Activated CD4-positive, alpha-beta T cell treated with anti-CD3 and anti-CD28 coated beads, Interleukin-2, amount 10 ng/mL, durations not matched to agents 24 days and 14 days (primary cell): ENCODE measurements at regions not wholly inside any gene's neighbourhood (a gene's known extent, or its start where the extent isn't known, plus 50 kb on each side); places are given as distances from the start of the nearest gene placed in this dataset.
A peak's percentile ranks its signal among the peaks of the same experiment; 100 is the strongest.
"Not testable (repeated sequence)": the region's sequence is repeated elsewhere in the genome, so short reads cannot be mapped to it uniquely, and the experiment has no call there.

Experiments
- DNase-seq: peaks from one replicate; pipeline ENCODE4 v3.0.0; 2022
- H3K27ac Mint-ChIP-seq: one replicate; pipeline ENCODE4 v1.8.0; 2022; ENCODE audit warnings: mild to moderate bottlenecking, mixed read lengths
- H3K27me3 Mint-ChIP-seq: one replicate; pipeline ENCODE4 v1.8.0; 2022; ENCODE audit warnings: mixed read lengths
- H3K36me3 Mint-ChIP-seq: one replicate; pipeline ENCODE4 v1.8.0; 2022; ENCODE audit warnings: low read depth, mild to moderate bottlenecking, mixed read lengths
- H3K4me1 Mint-ChIP-seq: one replicate; pipeline ENCODE4 v1.8.0; 2021; ENCODE audit warnings: mixed read lengths
- H3K4me3 Mint-ChIP-seq: one replicate; pipeline ENCODE4 v1.8.0; 2022; ENCODE audit warnings: mild to moderate bottlenecking, moderate library complexity, mixed read lengths
- H3K9me3 Mint-ChIP-seq: one replicate; pipeline ENCODE4 v1.8.0; 2021; ENCODE audit warnings: mixed read lengths
- intact Hi-C: fragments of 100-400 bp; cut with micrococcal nuclease; formaldehyde crosslinking; loops from one replicate; pipeline ENCODE4 v1.15.1; 2023

GRCh38 chr6:114997813-114998292, 655.0 kb upstream of the HS3ST5 start:
- H3K27me3 Mint-ChIP-seq = no peaks in the 10 kb centered on the region

GRCh38 chr6:114995526-114995925, 652.7 kb upstream of the HS3ST5 start:
- Mint-ChIP-seq H3K36me3 (peaks cover 3% of the 10 kb centered on the region), H3K4me3 (no peak overlapping the region), H3K4me1 (peaks cover under 1% of the 10 kb centered on the region), H3K9me3 (peaks cover 3% of the 10 kb centered on the region), H3K27ac (no peak overlapping the region), H3K27me3 (no peaks in the 10 kb centered on the region)
- no peak for DNase-seq
- intact Hi-C loops = loop anchor here (10.0 kb wide), 2 partner anchors 899 to 1579 kb away; partner anchors contain the start of gene RWDD1

More at GRCh38 chr6:114997813-114998292, 655.0 kb upstream of the HS3ST5 start:
- H3K36me3 Mint-ChIP-seq = peaks cover 10% of the 10 kb centered on the region
- H3K9me3 Mint-ChIP-seq = peaks cover 10% of the 10 kb centered on the region
- peaks cover 5% of the 10 kb centered on the region for H3K4me1 Mint-ChIP-seq
- no peak for DNase-seq
- peak overlapping the region; percentile 78 for H3K27ac Mint-ChIP-seq
- intact Hi-C loops = loop anchor here (10.0 kb wide), 2 partner anchors 897 to 1577 kb away; partner anchors contain the start of gene RWDD1
- no peak overlapping the region for H3K4me3 Mint-ChIP-seq

GRCh38 chr6:114989279-114989964, 646.6 kb upstream of the HS3ST5 start:
- DNase-seq = peak; percentile 89
- no peaks in the 10 kb centered on the region for H3K27me3 Mint-ChIP-seq
- peak overlapping the region; percentile 97 for H3K27ac Mint-ChIP-seq
- H3K36me3 Mint-ChIP-seq = peaks cover 3% of the 10 kb centered on the region
- peaks cover 3% of the 10 kb centered on the region for H3K9me3 Mint-ChIP-seq
- H3K4me3 Mint-ChIP-seq = peak overlapping the region; percentile 37
- intact Hi-C loops = loop anchor here (1.0 kb wide), 1 partner anchor 12 kb away; no protein-coding TSS in a partner anchor
- peaks cover 21% of the 10 kb centered on the region for H3K4me1 Mint-ChIP-seq

- no peaks in the 10 kb centered on the region for H3K36me3 Mint-ChIP-seq
- peak overlapping the region; percentile 81 for H3K27ac Mint-ChIP-seq
- peaks cover 3% of the 10 kb centered on the region for H3K9me3 Mint-ChIP-seq
- no peak overlapping the region for H3K4me3 Mint-ChIP-seq
- peaks cover 21% of the 10 kb centered on the region for H3K4me1 Mint-ChIP-seq
- DNase-seq = no peak
- no peaks in the 10 kb centered on the region for H3K27me3 Mint-ChIP-seq
- intact Hi-C loops = no loop called here
Measured at GRCh38 chr6:114987281-114987680, 644.5 kb upstream of the HS3ST5 start.

GRCh38 chr6:114955363-114955762, 612.5 kb upstream of the HS3ST5 start:
- Mint-ChIP-seq H3K9me3 (no peaks in the 10 kb centered on the region), H3K4me3 (no peak overlapping the region), H3K36me3 (no peaks in the 10 kb centered on the region), H3K4me1 (no peaks in the 10 kb centered on the region), H3K27ac (no peak overlapping the region), H3K27me3 (no peaks in the 10 kb centered on the region)
- intact Hi-C loops = no loop called here
- no peak for DNase-seq

- no peaks in the 10 kb centered on the region for H3K36me3 Mint-ChIP-seq
- intact Hi-C loops = no loop called here
- no peak overlapping the region for H3K27ac Mint-ChIP-seq
- DNase-seq = no peak
- H3K4me1 Mint-ChIP-seq = no peaks in the 10 kb centered on the region
- H3K27me3 Mint-ChIP-seq = no peaks in the 10 kb centered on the region
- H3K4me3 Mint-ChIP-seq = no peak overlapping the region
- no peaks in the 10 kb centered on the region for H3K9me3 Mint-ChIP-seq
Measured at GRCh38 chr6:114952229-114952628, 609.4 kb upstream of the HS3ST5 start.

- no peak overlapping the region for H3K27ac Mint-ChIP-seq
- H3K27me3 Mint-ChIP-seq = no peaks in the 10 kb centered on the region
- no peak for DNase-seq
- H3K4me3 Mint-ChIP-seq = no peak overlapping the region
- peaks cover 4% of the 10 kb centered on the region for H3K9me3 Mint-ChIP-seq
- H3K4me1 Mint-ChIP-seq = no peaks in the 10 kb centered on the region
- intact Hi-C loops = no loop called here
- H3K36me3 Mint-ChIP-seq = no peaks in the 10 kb centered on the region
Measured at GRCh38 chr6:114945392-114945791, 602.6 kb upstream of the HS3ST5 start.

GRCh38 chr6:114941078-114941477, 598.3 kb upstream of the HS3ST5 start:
- H3K36me3 Mint-ChIP-seq = no peaks in the 10 kb centered on the region
- H3K4me1 Mint-ChIP-seq = no peaks in the 10 kb centered on the region
- H3K4me3 Mint-ChIP-seq = no peak overlapping the region
- no peak for DNase-seq
- H3K27ac Mint-ChIP-seq = no peak overlapping the region
- no peaks in the 10 kb centered on the region for H3K9me3 Mint-ChIP-seq
- intact Hi-C loops = no loop called here
- no peaks in the 10 kb centered on the region for H3K27me3 Mint-ChIP-seq

GRCh38 chr6:114940181-114940580, 597.4 kb upstream of the HS3ST5 start:
- Mint-ChIP-seq H3K36me3 (no peaks in the 10 kb centered on the region), H3K27me3 (no peaks in the 10 kb centered on the region), H3K4me3 (no peak overlapping the region), H3K9me3 (no peaks in the 10 kb centered on the region), H3K27ac (no peak overlapping the region), H3K4me1 (no peaks in the 10 kb centered on the region)
- no peak for DNase-seq
- intact Hi-C loops = no loop called here

- H3K27ac Mint-ChIP-seq = no peak overlapping the region
- no peaks in the 10 kb centered on the region for H3K9me3 Mint-ChIP-seq
- no peaks in the 10 kb centered on the region for H3K36me3 Mint-ChIP-seq
- H3K27me3 Mint-ChIP-seq = no peaks in the 10 kb centered on the region
- DNase-seq = no peak
- intact Hi-C loops = no loop called here
- no peaks in the 10 kb centered on the region for H3K4me1 Mint-ChIP-seq
- no peak overlapping the region for H3K4me3 Mint-ChIP-seq
Measured at GRCh38 chr6:114939630-114940029, 596.8 kb upstream of the HS3ST5 start.

- H3K4me1 Mint-ChIP-seq = no peaks in the 10 kb centered on the region
- H3K27ac Mint-ChIP-seq = no peak overlapping the region
- DNase-seq = no peak
- no peak overlapping the region for H3K4me3 Mint-ChIP-seq
- no peaks in the 10 kb centered on the region for H3K36me3 Mint-ChIP-seq
- intact Hi-C loops = no loop called here
- H3K27me3 Mint-ChIP-seq = no peaks in the 10 kb centered on the region
- H3K9me3 Mint-ChIP-seq = peaks cover 4% of the 10 kb centered on the region
Measured at GRCh38 chr6:114936080-114936479, 593.3 kb upstream of the HS3ST5 start.

GRCh38 chr6:114934079-114934478, 591.3 kb upstream of the HS3ST5 start:
- Mint-ChIP-seq H3K4me1 (no peaks in the 10 kb centered on the region), H3K9me3 (peaks cover 4% of the 10 kb centered on the region), H3K36me3 (no peaks in the 10 kb centered on the region), H3K4me3 (no peak overlapping the region), H3K27me3 (no peaks in the 10 kb centered on the region), H3K27ac (no peak overlapping the region)
- intact Hi-C loops = no loop called here
- no peak for DNase-seq

- H3K4me3 Mint-ChIP-seq, H3K36me3 Mint-ChIP-seq, H3K27ac Mint-ChIP-seq, H3K9me3 Mint-ChIP-seq, H3K4me1 Mint-ChIP-seq, DNase-seq, intact Hi-C loops, H3K27me3 Mint-ChIP-seq: not testable (repeated sequence)
Measured at GRCh38 chr6:114928731-114929130, 585.9 kb upstream of the HS3ST5 start.

- H3K36me3 Mint-ChIP-seq = no peaks in the 10 kb centered on the region
Measured at GRCh38 chr6:114906096-114906495, 563.3 kb upstream of the HS3ST5 start.

GRCh38 chr6:114897536-114897935, 554.7 kb upstream of the HS3ST5 start:
- Mint-ChIP-seq H3K4me1 (no peaks in the 10 kb centered on the region), H3K27me3 (no peaks in the 10 kb centered on the region), H3K36me3 (no peaks in the 10 kb centered on the region), H3K4me3 (no peak overlapping the region), H3K9me3 (no peaks in the 10 kb centered on the region), H3K27ac (no peak overlapping the region)
- DNase-seq = no peak
- intact Hi-C loops = no loop called here

More at GRCh38 chr6:114906096-114906495, 563.3 kb upstream of the HS3ST5 start:
- Mint-ChIP-seq H3K27me3 (no peaks in the 10 kb centered on the region), H3K4me3 (no peak overlapping the region), H3K9me3 (no peaks in the 10 kb centered on the region), H3K4me1 (no peaks in the 10 kb centered on the region), H3K27ac (no peak overlapping the region)
- intact Hi-C loops = no loop called here
- no peak for DNase-seq
